ENCODE measurements at regions not wholly inside any gene's neighbourhood (a gene's known extent, or its start where the extent isn't known, plus 50 kb on each side); places are given as distances from the start of the nearest gene placed in this dataset.

GRCh38 chr5:135631391-135631790 lies 52.6 kb upstream of the CXCL14 start:
- Histone ChIP-seq H3K27me3 (ENCODE audit: control insufficient read depth in 4 of 4, insufficient read depth in 4 of 4, low read length in 3 of 4) (no peaks in the 10 kb centered on the region), H3K4me1 (ENCODE audit: control insufficient read depth in 4 of 4, insufficient read depth in 4 of 4, low read length in 3 of 4) (no peaks in the 10 kb centered on the region), H3K9me3 (ENCODE audit: control insufficient read depth in 4 of 4, low read length in 3 of 4) (no peaks in the 10 kb centered on the region), H3K9ac (ENCODE audit: low read depth in 1 of 2, low read length in 2 of 2) (no peak overlapping the region), H3K4me3 (ENCODE audit: low read depth in 1 of 3, low read length in 3 of 3) (no peak overlapping the region), H3K27ac (ENCODE audit: low read depth in 1 of 2, low read length in 2 of 2) (no peak overlapping the region), H3K36me3 (ENCODE audit: control insufficient read depth in 4 of 4, insufficient read depth in 3 of 4, low read depth in 1 of 4, low read length in 3 of 4) (no peaks in the 10 kb centered on the region)
- 78% methylated on average over 3 of the region's 3 CpGs for WGBS
- no peak for TF ChIP-seq HNF4G (IDR thresholded peaks at IDR 0.05)
- no peak for TF ChIP-seq FOXA1 (IDR thresholded peaks at IDR 0.05)
- TF ChIP-seq MAX (IDR thresholded peaks at IDR 0.05): no peak
- TF ChIP-seq GABPA (IDR thresholded peaks at IDR 0.05 in 1 of 2, conservative IDR thresholded peaks at IDR 0.05 in 1 of 2): no peak
- TF ChIP-seq SP1 (IDR thresholded peaks at IDR 0.05): no peak
- TF ChIP-seq YY1 (IDR thresholded peaks at IDR 0.05): no peak
- no peak for TF ChIP-seq NR2F2 (IDR thresholded peaks at IDR 0.05)
- no peak for TF ChIP-seq CTCF (IDR thresholded peaks at IDR 0.05; ENCODE audit: low read depth, low read length, missing input control)
- TF ChIP-seq JUND (IDR thresholded peaks at IDR 0.05): no peak
- no peak for TF ChIP-seq ATF3 (IDR thresholded peaks at IDR 0.05)
- no peak for TF ChIP-seq REST (IDR thresholded peaks at IDR 0.05)
- no peak for TF ChIP-seq EGR1 (IDR thresholded peaks at IDR 0.05; ENCODE audit: low read depth in 2 of 2)
- no peak for TF ChIP-seq RAD21 (IDR thresholded peaks at IDR 0.05)
- no peak for TF ChIP-seq FOXA2 (IDR thresholded peaks at IDR 0.05)
- no peak for DNase-seq (ENCODE audit: low spot score)

- H3K4me3 ChIP-seq (ENCODE audit: low read depth in 1 of 3, low read length in 3 of 3): no peak overlapping the region
- no peak overlapping the region for H3K27ac ChIP-seq (ENCODE audit: low read depth in 1 of 2, low read length in 2 of 2)
- no peak overlapping the region for H3K9ac ChIP-seq (ENCODE audit: low read depth in 1 of 2, low read length in 2 of 2)
- H3K4me1 ChIP-seq (ENCODE audit: control insufficient read depth in 4 of 4, insufficient read depth in 4 of 4, low read length in 3 of 4): no peaks in the 10 kb centered on the region
- no peaks in the 10 kb centered on the region for H3K27me3 ChIP-seq (ENCODE audit: control insufficient read depth in 4 of 4, insufficient read depth in 4 of 4, low read length in 3 of 4)
- 90% methylated on average over 4 of the region's 4 CpGs for WGBS
- H3K36me3 ChIP-seq (ENCODE audit: control insufficient read depth in 4 of 4, insufficient read depth in 3 of 4, low read depth in 1 of 4, low read length in 3 of 4): no peaks in the 10 kb centered on the region
- H3K9me3 ChIP-seq (ENCODE audit: control insufficient read depth in 4 of 4, low read length in 3 of 4): no peaks in the 10 kb centered on the region
- no peak for DNase-seq (ENCODE audit: low spot score)
- TF ChIP-seq FOXA1 (IDR thresholded peaks at IDR 0.05): no peak
- TF ChIP-seq YY1 (IDR thresholded peaks at IDR 0.05): no peak
- TF ChIP-seq GABPA (IDR thresholded peaks at IDR 0.05 in 1 of 2, conservative IDR thresholded peaks at IDR 0.05 in 1 of 2): no peak
- TF ChIP-seq ZBTB33 (IDR thresholded peaks at IDR 0.05): no peak
- no peak for TF ChIP-seq RXRA (IDR thresholded peaks at IDR 0.05)
- no peak for TF ChIP-seq SP1 (IDR thresholded peaks at IDR 0.05)
- TF ChIP-seq JUND (IDR thresholded peaks at IDR 0.05): no peak
- TF ChIP-seq HNF4G (IDR thresholded peaks at IDR 0.05): no peak
- TF ChIP-seq TAF1 (conservative IDR thresholded peaks at IDR 0.05): no peak
- TF ChIP-seq ATF3 (IDR thresholded peaks at IDR 0.05): no peak
- no peak for TF ChIP-seq NR2F2 (IDR thresholded peaks at IDR 0.05)
- no peak for TF ChIP-seq HNF4A (conservative IDR thresholded peaks at IDR 0.05)
- TF ChIP-seq CTCF (IDR thresholded peaks at IDR 0.05; ENCODE audit: low read depth, low read length, missing input control): no peak
- TF ChIP-seq RAD21 (IDR thresholded peaks at IDR 0.05): no peak
Observed at GRCh38 chr5:135629666-135630065, 50.9 kb upstream of the CXCL14 start.

Measured in liver (tissue), 8 donors.